ENCODE measurements at regions not wholly inside any gene's neighbourhood (a gene's known extent, or its start where the extent isn't known, plus 50 kb on each side); places are given as distances from the start of the nearest gene placed in this dataset.

- H3K36me3 ChIP-seq (ENCODE audit: low read depth), result no peaks in the 10 kb centered on the region
- TF ChIP-seq CTCF (IDR thresholded peaks at IDR 0.05), result no peak
- DNase-seq (no peak), ATAC-seq (no peak)
- no peak overlapping the region for H3K4me3 ChIP-seq
- H3K4me1 ChIP-seq (ENCODE audit: low read depth), result no peaks in the 10 kb centered on the region
- H3K9me3 ChIP-seq, result peaks cover 7% of the 10 kb centered on the region
- intact Hi-C loops (cut with DNase I, micrococcal nuclease), result no loop called here
These were observed 157.9 kb upstream of the STXBP5 start for GRCh38 chr6:147046141-147046877.

GRCh38 chr6:147048930-147049329 lies 155.3 kb upstream of the STXBP5 start:
- intact Hi-C loops (cut with DNase I, micrococcal nuclease), result no loop called here
- no peak for TF ChIP-seq CTCF (IDR thresholded peaks at IDR 0.05)
- H3K4me1 ChIP-seq (ENCODE audit: low read depth), result no peaks in the 10 kb centered on the region
- DNase-seq (no peak), ATAC-seq (no peak)
- H3K36me3 ChIP-seq (ENCODE audit: low read depth), result no peaks in the 10 kb centered on the region
- H3K4me3 ChIP-seq, result no peak overlapping the region
- H3K9me3 ChIP-seq, result peaks cover 4% of the 10 kb centered on the region

- no peaks in the 10 kb centered on the region for H3K4me1 ChIP-seq (ENCODE audit: low read depth)
- no peaks in the 10 kb centered on the region for H3K9me3 ChIP-seq
- H3K36me3 ChIP-seq (ENCODE audit: low read depth), result no peaks in the 10 kb centered on the region
- TF ChIP-seq CTCF (IDR thresholded peaks at IDR 0.05), result no peak
- H3K4me3 ChIP-seq, result no peak overlapping the region
- ATAC-seq (no peak), DNase-seq (no peak)
- intact Hi-C loops (cut with DNase I, micrococcal nuclease), result no loop called here
These were observed 150.8 kb upstream of the STXBP5 start for GRCh38 chr6:147053311-147053921.

GRCh38 chr6:147054158-147054557 lies 150.1 kb upstream of the STXBP5 start:
- intact Hi-C loops (cut with DNase I, micrococcal nuclease), result no loop called here
- no peaks in the 10 kb centered on the region for H3K9me3 ChIP-seq
- DNase-seq (no peak), ATAC-seq (no peak)
- H3K36me3 ChIP-seq (ENCODE audit: low read depth), result no peaks in the 10 kb centered on the region
- TF ChIP-seq CTCF (IDR thresholded peaks at IDR 0.05), result no peak
- H3K4me1 ChIP-seq (ENCODE audit: low read depth), result no peaks in the 10 kb centered on the region
- H3K4me3 ChIP-seq, result no peak overlapping the region

GRCh38 chr6:147054871-147055270 lies 149.3 kb upstream of the STXBP5 start:
- H3K9me3 ChIP-seq, result no peaks in the 10 kb centered on the region
- TF ChIP-seq CTCF (IDR thresholded peaks at IDR 0.05), result no peak
- intact Hi-C loops (cut with DNase I, micrococcal nuclease), result no loop called here
- H3K4me3 ChIP-seq, result no peak overlapping the region
- ATAC-seq, result no peak
- no peak for DNase-seq
- H3K4me1 ChIP-seq (ENCODE audit: low read depth), result no peaks in the 10 kb centered on the region
- no peaks in the 10 kb centered on the region for H3K36me3 ChIP-seq (ENCODE audit: low read depth)
